Neural progenitor cell (in vitro differentiated cells): ENCODE measurements at regions not wholly inside any gene's neighbourhood (a gene's known extent, or its start where the extent isn't known, plus 50 kb on each side); places are given as distances from the start of the nearest gene placed in this dataset.

Experiments
- DNase-seq: peaks from one replicate; pipeline ENCODE4 v3.0.0-alpha.2; 2016; ENCODE audit warnings: low spot score
- H2AFZ ChIP-seq: fragments of 200-600 bp; sonication (generic); replicated peaks from 2 replicates; pipeline ENCODE4 v1.6.1; 2016; ENCODE audit warnings: antibody characterized with exemption
- H3F3A ChIP-seq: fragments of 200-600 bp; sonication (generic); 2 replicates; pipeline ENCODE4 v1.6.1; 2016; ENCODE audit warnings: antibody characterized with exemption, low read depth
- H3K27ac ChIP-seq: fragments of 200-600 bp; sonication (generic); 2 replicates; pipeline ENCODE4 v1.5.1; 2016; ENCODE audit warnings: mild to moderate bottlenecking
- H3K27me3 ChIP-seq: fragments of 200-600 bp; sonication (generic); 2 replicates; pipeline ENCODE4 v1.6.1; 2016; ENCODE audit warnings: mild to moderate bottlenecking, moderate library complexity
- H3K36me3 ChIP-seq: fragments of 200-600 bp; sonication (generic); 2 replicates; pipeline ENCODE4 v1.5.1; 2016
- H3K4me1 ChIP-seq: fragments of 200-600 bp; sonication (generic); 2 replicates; pipeline ENCODE4 v1.6.1; 2016; ENCODE audit warnings: mixed run types
- H3K4me2 ChIP-seq: fragments of 200-600 bp; sonication (generic); 2 replicates; pipeline ENCODE4 v1.6.1; 2016
- H3K4me3 ChIP-seq: fragments of 200-600 bp; sonication (generic); 2 replicates; pipeline ENCODE4 v1.5.1; 2016
- H3K79me2 ChIP-seq: fragments of 200-600 bp; sonication (generic); 2 replicates; pipeline ENCODE4 v1.6.1; 2016; ENCODE audit warnings: low read depth
- H3K9ac ChIP-seq: fragments of 200-600 bp; sonication (generic); 2 replicates; pipeline ENCODE4 v1.6.1; 2016
- H3K9me3 ChIP-seq: fragments of 200-600 bp; sonication (generic); 2 replicates; pipeline ENCODE4 v1.5.1; 2016; ENCODE audit warnings: low read depth
- H4K20me1 ChIP-seq: fragments of 200-600 bp; sonication (generic); 2 replicates; pipeline ENCODE4 v1.6.1; 2016; ENCODE audit warnings: low read depth
- H3K27ac Mint-ChIP-seq: 3 replicates; pipeline ENCODE4 v1.8.0; 2021; ENCODE audit warnings: mixed read lengths
- H3K27me3 Mint-ChIP-seq: 2 replicates; pipeline ENCODE4 v1.8.0; 2022; ENCODE audit warnings: low read depth, mild to moderate bottlenecking, inconsistent platforms, moderate library complexity, mixed read lengths; ENCODE audit not compliant: insufficient read depth
- H3K36me3 Mint-ChIP-seq: 3 replicates; pipeline ENCODE4 v1.8.0; 2021; ENCODE audit warnings: mixed read lengths
- H3K4me1 Mint-ChIP-seq: 3 replicates; pipeline ENCODE4 v1.8.0; 2021; ENCODE audit warnings: mixed read lengths
- H3K4me3 Mint-ChIP-seq: 3 replicates; pipeline ENCODE4 v1.8.0; 2021; ENCODE audit warnings: mild to moderate bottlenecking, moderate library complexity, mixed read lengths
- H3K9me3 Mint-ChIP-seq: 3 replicates; pipeline ENCODE4 v1.8.0; 2020; ENCODE audit warnings: mixed read lengths
- EZH2 ChIP-seq: fragments of 200-600 bp; sonication (generic); IDR thresholded peaks from 2 replicates; pipeline ENCODE4 v1.6.1; 2017; ENCODE audit warnings: antibody characterized with exemption, mild to moderate bottlenecking, moderate library complexity
- EZH2phosphoT487 ChIP-seq: fragments of 200-600 bp; sonication (generic); IDR thresholded peaks from 2 replicates; pipeline ENCODE4 v1.6.1; 2017; ENCODE audit warnings: antibody characterized with exemption
- TF ChIP-seq, protein P1 (sequence below): fragments of 200-600 bp; sonication (generic); IDR thresholded peaks from 2 replicates; pipeline ENCODE4 v1.5.1; 2017; ENCODE audit warnings: antibody characterized with exemption, mild to moderate bottlenecking

DNA sequence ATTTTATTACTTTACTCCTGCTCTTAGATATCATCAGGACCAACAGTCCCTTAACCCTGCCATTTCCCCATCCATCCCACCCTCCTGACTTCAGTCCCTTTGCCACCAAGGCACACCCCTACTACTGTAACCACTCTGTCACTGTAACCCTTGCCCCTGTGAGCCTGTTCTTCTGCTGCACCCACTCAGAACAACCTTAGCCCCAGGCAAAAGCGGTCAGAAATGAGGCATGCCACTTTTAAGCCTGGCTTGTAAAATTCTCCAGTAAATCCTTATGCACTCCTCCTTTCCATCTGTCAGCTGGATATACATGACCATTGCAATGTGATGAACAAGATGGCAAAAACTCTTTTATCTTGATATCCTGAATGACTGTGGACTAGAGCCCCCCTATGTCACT, 555.0 kb upstream of the PLXNA2 start:
- H3K4me1 Mint-ChIP-seq = no peaks in the 10 kb centered on the region
- no peaks in the 10 kb centered on the region for H3K36me3 Mint-ChIP-seq
- no peaks in the 10 kb centered on the region for H3F3A ChIP-seq
- H3K4me2 ChIP-seq = no peak overlapping the region
- H3K4me3 Mint-ChIP-seq = no peak overlapping the region
- H3K9me3 ChIP-seq = no peaks in the 10 kb centered on the region
- peaks cover 2% of the 10 kb centered on the region for H3K27me3 Mint-ChIP-seq
- no peak overlapping the region for H3K9ac ChIP-seq
- no peak overlapping the region for H3K27ac ChIP-seq
- no peaks in the 10 kb centered on the region for H4K20me1 ChIP-seq
- no peak overlapping the region for H3K4me3 ChIP-seq
- H3K4me1 ChIP-seq = peaks cover 9% of the 10 kb centered on the region
- DNase-seq = no peak
- H3K27ac Mint-ChIP-seq = no peak overlapping the region
- no peaks in the 10 kb centered on the region for H3K9me3 Mint-ChIP-seq
- H2AFZ ChIP-seq = no peak overlapping the region
- no peaks in the 10 kb centered on the region for H3K36me3 ChIP-seq
- TF ChIP-seq, protein P1, sequence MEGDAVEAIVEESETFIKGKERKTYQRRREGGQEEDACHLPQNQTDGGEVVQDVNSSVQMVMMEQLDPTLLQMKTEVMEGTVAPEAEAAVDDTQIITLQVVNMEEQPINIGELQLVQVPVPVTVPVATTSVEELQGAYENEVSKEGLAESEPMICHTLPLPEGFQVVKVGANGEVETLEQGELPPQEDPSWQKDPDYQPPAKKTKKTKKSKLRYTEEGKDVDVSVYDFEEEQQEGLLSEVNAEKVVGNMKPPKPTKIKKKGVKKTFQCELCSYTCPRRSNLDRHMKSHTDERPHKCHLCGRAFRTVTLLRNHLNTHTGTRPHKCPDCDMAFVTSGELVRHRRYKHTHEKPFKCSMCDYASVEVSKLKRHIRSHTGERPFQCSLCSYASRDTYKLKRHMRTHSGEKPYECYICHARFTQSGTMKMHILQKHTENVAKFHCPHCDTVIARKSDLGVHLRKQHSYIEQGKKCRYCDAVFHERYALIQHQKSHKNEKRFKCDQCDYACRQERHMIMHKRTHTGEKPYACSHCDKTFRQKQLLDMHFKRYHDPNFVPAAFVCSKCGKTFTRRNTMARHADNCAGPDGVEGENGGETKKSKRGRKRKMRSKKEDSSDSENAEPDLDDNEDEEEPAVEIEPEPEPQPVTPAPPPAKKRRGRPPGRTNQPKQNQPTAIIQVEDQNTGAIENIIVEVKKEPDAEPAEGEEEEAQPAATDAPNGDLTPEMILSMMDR = no peak
- TF ChIP-seq EZH2phosphoT487 (no peak), EZH2 (no peak)
- no peaks in the 10 kb centered on the region for H3K27me3 ChIP-seq
- no peaks in the 10 kb centered on the region for H3K79me2 ChIP-seq

DNA sequence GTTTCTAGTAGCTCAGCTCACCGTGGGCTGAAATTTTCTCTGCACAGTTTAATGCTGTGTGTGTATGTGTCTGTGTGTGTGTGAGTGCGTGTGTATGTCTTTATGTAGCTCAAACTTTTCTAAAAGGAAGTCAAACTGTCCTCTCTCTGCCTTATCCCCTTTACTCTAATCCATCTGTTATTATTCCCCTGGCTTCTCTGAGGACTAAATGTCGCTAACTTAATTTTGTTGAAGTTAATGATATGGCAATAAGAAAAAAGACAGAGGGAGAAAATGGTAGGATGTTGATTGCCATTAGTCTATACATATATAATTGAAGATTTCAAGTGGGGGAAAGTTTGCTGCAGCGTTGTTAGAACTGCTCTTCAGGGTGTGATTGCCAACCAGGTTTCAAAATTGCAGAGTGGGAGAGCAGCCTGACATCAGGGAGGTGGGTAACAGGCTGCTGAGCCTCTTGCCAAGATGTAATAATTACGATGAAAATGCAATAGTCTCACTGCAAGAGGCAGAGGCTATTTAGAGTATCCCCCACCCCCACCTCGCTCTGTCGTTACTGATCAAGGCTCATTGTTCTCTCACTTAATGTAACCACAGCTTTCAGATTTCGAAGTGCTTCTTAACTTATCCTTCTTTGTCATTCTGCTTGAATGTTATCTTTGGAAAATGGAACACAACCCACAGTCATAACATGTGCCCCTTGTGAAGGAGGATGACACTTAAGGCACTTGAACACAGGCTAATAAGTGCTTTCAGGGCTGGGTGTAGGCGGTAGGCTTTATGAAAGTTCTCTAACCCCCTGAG, 559.0 kb upstream of the PLXNA2 start:
- H3F3A ChIP-seq = no peaks in the 10 kb centered on the region
- Mint-ChIP-seq H3K4me1 (no peaks in the 10 kb centered on the region), H3K36me3 (peaks cover 3% of the 10 kb centered on the region)

DNA sequence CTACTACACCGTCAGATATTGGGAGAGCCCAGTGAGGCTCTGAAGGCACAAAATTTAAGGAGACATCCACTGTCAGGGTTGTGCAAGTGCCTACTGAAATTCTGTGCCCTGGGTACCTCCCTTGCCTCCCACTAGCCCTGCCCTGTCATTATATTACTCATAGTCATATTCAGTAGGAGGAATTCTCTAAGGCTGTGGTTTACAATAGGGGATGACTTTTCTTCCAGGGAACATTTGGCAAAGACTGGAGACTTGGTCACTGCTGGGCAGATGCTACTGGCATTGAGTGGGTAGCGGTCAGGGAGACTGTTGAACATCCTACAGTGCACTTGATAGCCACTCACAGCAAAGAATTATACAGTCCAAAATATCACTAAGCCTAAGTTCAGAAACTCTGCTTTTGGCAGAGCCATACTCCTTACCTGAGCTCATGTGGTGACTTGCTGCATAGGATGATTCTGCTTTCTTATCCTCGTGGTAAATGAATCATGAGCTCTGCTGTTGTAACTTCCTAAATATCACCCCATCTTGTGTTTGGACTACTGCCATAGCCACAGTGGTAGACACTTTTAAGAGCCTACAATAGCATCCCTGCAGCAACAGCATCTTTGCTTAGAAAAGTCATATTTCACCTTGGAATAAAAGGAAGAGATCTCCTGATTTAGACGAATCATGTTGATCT, 563.4 kb upstream of the PLXNA2 start:
- peaks cover 3% of the 10 kb centered on the region for H3K27me3 Mint-ChIP-seq
- Histone ChIP-seq H3K27ac (no peak overlapping the region), H3K27me3 (no peaks in the 10 kb centered on the region), H2AFZ (no peak overlapping the region), H3K4me2 (no peak overlapping the region), H3K4me1 (peaks cover 9% of the 10 kb centered on the region), H3K4me3 (no peak overlapping the region), H3K79me2 (no peaks in the 10 kb centered on the region), H3K9me3 (peaks cover 5% of the 10 kb centered on the region), H4K20me1 (no peaks in the 10 kb centered on the region), H3K36me3 (no peaks in the 10 kb centered on the region), H3K9ac (no peak overlapping the region), H3F3A (no peaks in the 10 kb centered on the region)
- H3K4me1 Mint-ChIP-seq = no peaks in the 10 kb centered on the region
- TF ChIP-seq, protein P1 = no peak
- TF ChIP-seq EZH2phosphoT487 = no peak
- TF ChIP-seq EZH2 = no peak
- H3K4me3 Mint-ChIP-seq = no peak overlapping the region
- peaks cover 3% of the 10 kb centered on the region for H3K36me3 Mint-ChIP-seq
- H3K27ac Mint-ChIP-seq = no peak overlapping the region
- DNase-seq = no peak
- peaks cover 15% of the 10 kb centered on the region for H3K9me3 Mint-ChIP-seq

More for the DNA sequence above, 559.0 kb upstream of the PLXNA2 start:
- H3K9me3 Mint-ChIP-seq = peaks cover 15% of the 10 kb centered on the region
- no peak for TF ChIP-seq EZH2phosphoT487
- TF ChIP-seq, protein P1 = no peak
- no peak for TF ChIP-seq EZH2
- Histone ChIP-seq H3K79me2 (no peaks in the 10 kb centered on the region), H3K4me3 (no peak overlapping the region), H3K4me1 (peaks cover 9% of the 10 kb centered on the region), H4K20me1 (no peaks in the 10 kb centered on the region), H3K27ac (no peak overlapping the region), H2AFZ (peak overlapping the region; percentile 89), H3K9ac (no peak overlapping the region), H3K36me3 (no peaks in the 10 kb centered on the region), H3K4me2 (no peak overlapping the region), H3K27me3 (no peaks in the 10 kb centered on the region), H3K9me3 (peaks cover 5% of the 10 kb centered on the region)
- DNase-seq = no peak
- H3K4me3 Mint-ChIP-seq = no peak overlapping the region
- H3K27me3 Mint-ChIP-seq = peaks cover 2% of the 10 kb centered on the region
- H3K27ac Mint-ChIP-seq = no peak overlapping the region
